Embryonic facial prominence (tissue), 1 donor: ENCODE measurements at regions not wholly inside any gene's neighbourhood (a gene's known extent, or its start where the extent isn't known, plus 50 kb on each side); places are given as distances from the start of the nearest gene placed in this dataset.

Experiments
- DNase-seq: peaks from one replicate; pipeline ENCODE4 v3.0.0-alpha.2; 2016; ENCODE audit errors: extremely low spot score

DNA sequence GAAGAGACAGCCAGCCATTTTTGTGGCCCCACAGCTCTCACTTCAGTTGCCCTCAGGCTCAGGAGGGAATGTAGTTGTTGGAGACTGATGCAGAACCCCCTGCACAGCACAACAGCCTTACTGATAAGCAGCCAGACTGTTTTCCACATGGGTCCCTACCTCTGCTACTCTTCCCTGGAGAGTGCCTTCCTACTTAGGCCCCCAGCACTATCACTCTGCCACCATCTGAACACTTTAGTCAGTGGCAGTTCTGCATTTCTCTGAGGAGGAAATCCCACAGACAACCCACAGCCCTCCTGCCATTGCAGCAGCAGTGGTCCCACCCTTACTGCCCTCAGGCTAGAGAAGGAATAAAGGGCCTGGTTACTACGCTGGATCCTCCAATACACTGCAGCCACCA lies 61.8 kb upstream of the PTPRD start:
- no peak for DNase-seq

DNA sequence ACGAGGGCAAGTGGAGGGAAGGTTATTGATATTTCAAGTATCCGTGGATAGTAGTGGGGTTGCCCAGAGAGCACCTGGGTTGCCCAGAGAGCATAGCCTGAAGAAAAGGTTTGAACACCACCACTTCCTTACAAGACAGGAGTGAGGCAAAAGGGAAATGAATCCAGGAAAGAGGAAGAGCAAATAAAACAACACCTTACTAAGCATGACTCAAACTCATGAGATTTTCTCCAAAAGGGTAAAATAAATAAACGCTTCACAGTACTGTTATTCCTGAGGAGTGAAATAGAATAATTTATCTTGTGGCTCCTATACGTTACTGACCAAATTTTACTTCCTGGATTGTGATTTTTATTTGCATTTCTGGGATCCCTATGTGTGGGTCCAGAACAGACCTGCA lies 65.2 kb upstream of the PTPRD start:
- DNase-seq, result no peak

DNA sequence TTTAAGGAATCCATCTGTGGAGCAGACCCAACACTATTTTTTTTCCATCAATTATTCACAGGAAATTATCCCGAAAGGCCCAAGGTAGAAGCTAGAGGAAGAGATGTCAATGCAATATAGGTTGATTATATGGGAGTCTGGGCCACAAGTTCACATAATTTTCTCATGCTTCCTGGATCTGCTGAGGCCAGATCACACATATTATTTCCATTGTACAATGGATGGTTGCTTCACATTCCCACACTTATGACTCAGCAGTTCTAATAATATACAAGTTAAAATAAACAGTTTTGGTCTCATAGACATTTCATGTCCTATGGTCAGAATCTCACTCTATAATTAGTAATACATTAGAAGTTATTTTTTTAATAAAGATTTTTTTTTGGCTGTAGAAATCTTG lies 66.0 kb upstream of the PTPRD start:
- DNase-seq, result no peak

DNA sequence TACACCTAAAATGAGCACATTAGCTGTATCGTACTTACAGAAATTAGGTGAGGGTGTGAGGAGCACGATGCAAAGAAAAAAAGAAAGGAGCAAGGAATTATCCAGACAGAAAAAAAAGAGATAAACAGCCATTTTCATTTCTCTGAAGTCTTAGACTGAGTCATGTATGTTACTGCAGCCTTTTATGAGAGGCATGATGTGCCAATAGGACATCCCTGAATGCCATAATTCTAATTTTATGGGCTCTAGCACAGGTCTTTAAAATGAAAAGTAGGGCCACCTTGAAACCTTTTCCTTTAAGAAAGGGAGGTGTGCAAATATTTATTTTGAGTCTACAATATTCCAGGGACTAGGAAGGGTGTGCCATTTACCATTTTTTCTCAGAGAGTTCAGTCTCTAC lies 74.1 kb upstream of the PTPRD start:
- no peak for DNase-seq

DNA sequence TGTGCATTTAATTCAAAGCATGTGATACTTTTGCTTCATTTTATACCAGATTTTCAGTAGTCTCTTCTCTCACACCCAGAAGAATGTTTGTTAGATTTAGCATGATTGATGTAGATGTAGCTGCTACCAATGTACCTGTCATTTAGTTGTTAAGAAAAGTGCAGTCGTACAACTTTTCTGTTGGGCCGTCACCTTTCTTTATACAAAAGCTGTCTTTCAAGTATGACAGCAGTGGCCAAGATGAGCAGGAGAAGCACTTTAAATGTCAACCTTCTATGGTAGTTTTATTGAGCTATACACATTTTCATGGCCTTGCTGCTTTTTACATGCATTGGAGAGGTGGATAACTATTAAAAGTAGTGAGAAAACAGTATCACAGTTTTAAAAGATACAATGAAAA lies 77.7 kb upstream of the PTPRD start:
- DNase-seq, result no peak

DNA sequence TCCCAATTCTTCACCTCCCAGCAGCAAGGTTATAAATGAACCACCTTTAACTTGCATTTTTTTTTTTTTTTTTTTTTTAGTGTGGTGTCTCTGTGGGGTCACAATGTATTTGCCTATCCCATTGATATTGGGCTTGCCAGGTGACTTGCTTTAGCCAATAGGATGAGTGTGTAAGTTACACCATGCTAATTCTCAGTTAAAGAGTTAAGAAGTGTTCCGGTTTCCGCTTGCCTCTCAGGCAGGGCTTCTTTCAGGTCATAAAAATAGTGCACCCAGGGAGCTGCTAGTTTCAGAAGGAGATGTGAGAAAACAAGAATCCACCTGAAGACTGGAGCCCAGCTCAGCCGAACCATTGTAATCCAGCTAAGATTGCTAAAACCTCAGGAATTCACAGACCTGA lies 84.2 kb upstream of the PTPRD start:
- DNase-seq, result no peak

DNA sequence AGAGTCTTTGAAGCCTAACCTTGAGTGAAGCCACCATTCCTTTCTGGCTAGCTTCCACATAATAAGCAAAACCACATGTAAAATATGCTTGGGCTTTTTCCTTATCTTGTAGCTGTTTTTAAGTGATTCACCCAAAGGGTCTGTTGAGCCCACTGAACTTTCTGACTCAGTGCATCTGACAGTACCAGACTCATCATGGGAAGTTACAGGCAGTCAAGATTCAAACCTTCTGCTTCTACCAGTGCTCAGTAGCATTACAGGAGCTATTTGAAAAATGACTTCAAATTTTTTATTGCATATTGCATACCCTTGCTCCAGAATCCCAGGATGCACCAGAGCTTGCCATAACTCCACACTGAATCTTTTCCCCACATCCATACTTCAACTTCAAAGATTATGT lies 87.5 kb upstream of the PTPRD start:
- no peak for DNase-seq

DNA sequence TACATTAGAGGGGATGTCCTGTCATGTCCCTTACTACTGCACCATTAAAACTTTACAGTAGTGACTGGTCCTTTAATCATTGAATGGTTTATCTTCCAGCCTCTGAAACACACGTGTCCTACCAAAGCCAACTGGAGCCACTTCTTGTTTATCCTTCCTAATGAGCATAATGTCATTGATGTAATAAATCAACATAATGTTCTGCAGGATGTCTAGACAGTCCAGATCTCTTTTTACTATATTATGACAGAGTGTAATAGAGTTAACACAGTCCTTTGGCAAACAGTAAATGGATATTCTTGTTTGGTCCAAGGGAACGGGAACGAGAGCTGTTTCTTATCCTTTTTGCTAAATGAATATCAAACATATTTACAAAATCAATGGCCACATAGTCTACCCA lies 88.1 kb upstream of the PTPRD start:
- DNase-seq, result no peak

DNA sequence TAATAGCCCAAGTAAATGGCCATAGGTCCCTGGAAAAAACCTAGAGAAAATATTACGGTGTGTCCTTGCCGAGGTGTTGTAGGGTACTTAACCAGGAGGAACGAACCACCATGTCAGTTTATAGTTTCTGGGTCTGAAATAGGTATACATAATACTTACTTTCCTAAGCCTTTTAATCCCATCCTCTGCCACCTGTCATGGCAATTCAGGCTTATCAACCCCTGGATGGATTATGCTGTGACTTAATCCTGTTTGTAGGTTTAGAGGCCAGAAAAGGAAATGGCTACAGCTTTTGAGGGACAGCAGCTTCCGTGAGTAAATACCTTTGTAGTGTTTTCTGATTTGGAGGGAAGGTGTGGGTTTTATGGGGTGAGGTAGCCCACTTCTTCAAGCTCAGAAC lies 89.1 kb upstream of the PTPRD start:
- no peak for DNase-seq

DNA sequence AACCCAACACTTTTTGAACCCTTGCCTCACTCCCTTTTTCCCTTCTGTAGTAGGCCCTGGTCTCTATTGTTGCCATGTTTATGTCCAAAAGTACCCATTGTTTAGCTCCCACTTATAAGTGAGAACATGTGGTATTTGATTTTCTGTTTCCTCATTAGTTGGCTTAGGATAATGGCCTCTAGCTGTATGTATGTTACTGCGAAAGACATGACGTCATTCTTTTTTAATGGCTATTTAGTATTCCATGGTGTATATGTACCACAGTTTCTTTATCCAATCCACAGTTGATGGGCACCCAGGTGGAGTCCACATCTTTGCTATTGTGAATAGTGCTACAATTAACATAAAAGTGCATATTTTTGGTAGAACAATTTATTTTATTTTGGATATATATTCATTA lies 90.3 kb upstream of the PTPRD start:
- DNase-seq, result no peak

DNA sequence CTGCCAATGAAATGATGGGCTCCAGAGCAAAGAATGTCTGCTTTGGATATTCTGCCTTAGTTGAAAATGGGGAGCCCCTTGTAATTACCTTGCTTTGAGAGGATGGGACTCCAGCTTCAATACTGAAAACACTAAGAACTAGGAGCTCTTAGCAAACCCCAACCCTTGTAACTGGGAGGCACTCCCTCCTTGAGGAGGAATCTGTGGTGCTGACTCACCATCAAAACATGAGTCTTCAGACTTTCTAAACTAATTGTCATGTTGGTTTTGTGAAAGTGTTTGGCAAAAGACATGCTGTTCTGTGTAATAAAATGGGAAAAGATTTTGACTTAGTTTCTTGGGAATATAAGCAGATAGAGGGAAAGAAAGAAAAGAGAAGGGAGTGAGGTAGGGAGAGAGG lies 91.9 kb upstream of the PTPRD start:
- no peak for DNase-seq

DNA sequence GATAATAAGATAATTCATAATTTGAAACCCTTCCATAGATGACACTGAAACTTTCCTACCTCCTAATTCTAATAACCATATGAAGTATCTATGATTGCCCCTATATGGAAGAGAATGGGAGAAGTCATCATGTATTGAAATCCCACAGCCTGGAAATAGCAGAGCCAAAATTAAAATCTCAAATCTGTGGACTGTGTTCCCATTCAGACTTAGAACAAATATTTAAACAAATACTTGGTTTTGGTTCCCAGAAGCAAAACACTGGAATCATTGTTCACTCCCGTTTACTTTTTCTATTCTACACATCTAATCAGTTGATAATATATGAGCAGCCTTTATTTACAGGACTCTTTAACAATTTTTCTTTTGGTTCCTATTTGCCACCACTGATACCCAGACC lies 92.6 kb upstream of the PTPRD start:
- DNase-seq, result no peak

DNA sequence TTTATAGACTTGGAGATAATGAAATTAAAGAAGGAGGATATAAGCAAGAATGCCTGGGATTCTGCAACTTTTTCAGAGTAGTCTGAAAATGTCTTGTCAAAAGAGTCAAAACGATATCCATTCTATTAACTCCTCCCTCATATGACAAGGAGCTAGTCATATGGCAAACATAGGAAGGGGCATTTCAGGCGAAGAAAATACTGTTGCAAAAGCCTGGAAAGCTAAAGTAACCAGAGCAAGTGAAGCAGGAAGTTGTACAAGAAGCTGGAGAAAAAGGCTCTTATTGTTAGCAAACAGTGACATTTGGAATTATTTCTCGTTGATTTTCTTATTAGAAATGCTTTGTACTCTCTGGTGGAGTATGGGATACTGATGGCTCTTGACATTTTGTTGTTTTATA lies 94.0 kb upstream of the PTPRD start:
- no peak for DNase-seq

DNA sequence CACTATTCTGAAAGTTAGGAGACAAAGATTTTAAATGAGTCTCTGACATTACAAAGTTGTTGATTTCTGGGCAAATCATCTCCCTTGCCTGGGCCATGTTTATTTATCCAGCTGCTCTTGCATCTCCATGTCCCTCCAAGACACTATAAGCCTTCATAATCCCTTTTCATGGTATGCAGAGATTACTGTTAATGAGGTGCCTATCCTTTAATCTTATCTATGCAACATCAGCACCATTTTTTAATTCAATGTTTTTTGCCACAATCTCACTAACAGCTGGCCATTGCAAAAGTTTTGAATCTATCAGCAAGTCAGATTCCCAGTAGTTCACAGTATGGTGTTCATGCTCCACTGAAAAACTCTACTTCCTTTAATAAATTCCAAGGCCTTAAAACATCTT lies 108.5 kb upstream of the PTPRD start:
- DNase-seq, result no peak

DNA sequence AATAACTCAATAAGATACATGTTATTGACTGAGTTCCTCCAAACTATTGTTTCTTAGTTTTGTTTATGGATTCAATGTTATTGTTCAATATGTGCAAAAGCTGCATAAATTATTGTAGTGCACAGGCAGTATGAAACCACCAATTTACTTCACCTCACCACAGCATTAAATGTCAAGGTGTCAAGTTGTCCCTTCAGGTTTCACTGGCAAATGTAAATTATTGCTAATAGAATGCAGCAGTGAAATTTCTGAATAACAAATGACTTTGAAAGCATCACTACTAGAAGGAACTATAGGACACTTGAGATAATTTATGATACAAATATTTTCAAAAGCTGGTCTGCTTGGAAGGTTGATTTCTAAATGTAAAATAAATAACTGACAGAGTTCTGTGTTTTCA lies 116.4 kb upstream of the PTPRD start:
- DNase-seq, result no peak

DNA sequence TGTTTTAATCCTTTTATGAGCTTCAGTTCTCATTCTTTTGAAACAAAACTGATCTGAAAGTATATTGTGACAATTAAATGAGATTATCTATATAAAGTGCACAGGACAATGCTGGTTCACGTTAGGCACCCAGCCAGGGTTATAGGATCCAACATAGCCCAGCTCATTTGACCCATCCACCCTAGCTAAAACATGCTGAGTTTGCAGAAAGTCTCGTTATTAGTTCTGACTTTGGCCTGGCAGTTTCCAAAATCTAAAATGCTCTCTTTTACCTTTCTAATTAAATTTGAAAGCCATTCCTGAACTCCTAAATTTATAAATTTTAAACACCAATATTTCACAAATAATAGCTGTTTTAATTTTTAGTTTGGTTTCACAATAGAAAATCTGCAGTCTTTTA lies 131.9 kb upstream of the PTPRD start:
- DNase-seq, result no peak

DNA sequence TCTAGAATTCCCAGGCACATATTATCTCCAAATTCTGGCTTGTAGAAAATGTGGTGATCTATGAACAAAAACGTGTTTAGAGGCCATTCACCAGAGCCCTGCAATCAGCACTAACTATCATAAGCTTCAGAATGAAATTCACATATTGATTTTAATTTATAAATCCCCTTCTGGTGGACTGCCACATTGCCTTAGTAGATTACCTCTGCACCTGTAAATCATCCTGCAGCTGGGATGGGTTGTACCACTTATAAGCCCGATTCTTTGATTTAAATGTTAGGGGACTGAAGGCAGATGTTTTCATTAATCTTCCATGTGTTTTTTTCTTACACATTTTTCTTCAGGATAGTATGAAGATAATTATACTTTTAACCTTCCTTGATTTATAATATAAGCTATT lies 140.7 kb upstream of the PTPRD start:
- no peak for DNase-seq

DNA sequence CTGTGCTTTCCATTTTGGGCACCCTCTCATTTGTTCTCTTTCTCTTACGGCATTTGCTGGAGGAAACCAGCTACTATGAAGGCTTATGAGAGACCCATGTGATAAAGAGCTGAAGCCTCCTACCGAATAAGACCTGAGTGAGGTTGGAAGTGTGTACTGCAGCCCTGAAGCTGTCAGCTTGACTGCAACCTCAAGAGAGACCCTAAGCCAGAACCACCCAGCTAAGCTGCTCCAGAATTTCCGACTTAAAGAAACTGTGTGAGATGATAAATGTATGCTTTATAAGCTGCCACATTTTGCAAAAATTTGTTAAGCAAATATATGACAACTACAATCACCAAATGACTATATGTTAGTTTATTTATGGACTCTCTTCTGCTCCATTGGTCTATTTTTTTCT lies 151.7 kb upstream of the PTPRD start:
- no peak for DNase-seq

DNA sequence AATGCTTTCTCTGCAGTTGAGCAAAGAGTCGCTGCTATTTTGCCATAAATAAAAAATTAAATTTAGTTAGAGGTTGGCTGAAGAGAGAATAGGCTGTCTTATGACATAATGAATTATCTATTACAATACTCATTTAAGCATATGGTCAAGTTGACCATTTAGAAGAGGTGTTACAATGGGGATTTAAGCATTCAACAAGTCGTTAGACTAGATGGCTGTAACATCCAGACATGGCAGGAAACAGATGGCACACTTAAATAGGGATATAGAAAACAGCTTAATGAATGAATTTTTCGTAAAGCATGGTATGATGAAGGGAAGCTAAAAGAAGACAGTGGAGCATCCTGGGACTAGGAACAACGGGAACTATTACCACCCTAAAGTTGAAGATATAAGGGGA lies 160.3 kb upstream of the PTPRD start:
- no peak for DNase-seq

DNA sequence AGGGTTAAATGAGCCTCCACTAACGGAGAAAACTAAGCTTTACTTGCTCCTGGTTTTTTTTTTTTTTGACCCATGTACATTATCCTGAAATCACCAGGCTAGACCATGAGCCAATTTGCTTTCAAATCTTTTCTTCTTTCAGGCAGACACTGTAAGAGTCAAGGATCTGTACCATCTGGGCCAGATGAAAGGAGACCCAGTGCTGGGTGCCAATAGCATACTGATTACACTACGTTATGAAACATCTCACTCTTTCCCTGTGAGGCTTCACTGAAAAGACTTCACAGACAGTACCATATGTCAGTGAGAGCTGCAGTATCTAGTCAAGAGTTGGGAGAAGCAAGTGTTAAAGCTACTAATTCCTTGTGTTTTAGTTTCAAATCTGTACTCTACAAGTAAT lies 161.2 kb upstream of the PTPRD start:
- no peak for DNase-seq

DNA sequence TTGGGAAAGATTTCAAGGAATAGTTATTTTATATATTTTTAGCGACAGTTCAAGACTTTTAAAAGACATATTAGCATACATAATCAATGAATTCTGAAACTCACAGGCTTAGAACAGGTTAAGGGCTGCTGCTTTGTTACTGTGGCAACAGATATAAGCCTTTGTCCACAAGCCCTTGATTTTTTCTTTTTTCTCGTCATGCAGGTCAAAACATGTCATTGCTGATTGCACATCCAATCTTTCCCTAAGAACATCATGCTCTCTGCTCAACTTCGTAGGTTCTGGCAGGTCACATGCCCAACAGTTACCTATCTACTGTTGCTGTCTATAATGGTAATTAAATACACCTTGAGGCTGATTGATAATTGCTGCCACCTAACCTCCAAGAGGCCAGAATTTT lies 172.5 kb upstream of the PTPRD start:
- no peak for DNase-seq

DNA sequence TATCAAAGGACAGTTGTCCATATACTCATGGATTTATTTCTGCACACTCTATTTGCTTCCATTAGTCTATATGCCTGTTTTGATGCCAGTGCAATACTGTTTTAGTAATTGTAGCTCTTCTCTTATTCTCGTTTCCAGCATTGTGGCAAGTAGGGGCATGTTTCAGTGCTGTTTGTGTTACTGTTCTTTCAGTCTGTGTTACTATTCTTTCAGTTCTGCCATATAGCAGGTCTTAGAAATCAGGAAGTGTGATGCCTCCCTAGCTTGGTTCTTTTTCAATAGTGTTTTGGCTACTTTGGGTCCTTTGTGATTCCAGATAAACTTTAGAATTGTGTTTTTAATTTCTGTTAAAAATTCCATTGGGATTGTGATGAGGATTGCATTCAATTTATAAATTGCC lies 180.5 kb upstream of the PTPRD start:
- DNase-seq, result no peak

DNA sequence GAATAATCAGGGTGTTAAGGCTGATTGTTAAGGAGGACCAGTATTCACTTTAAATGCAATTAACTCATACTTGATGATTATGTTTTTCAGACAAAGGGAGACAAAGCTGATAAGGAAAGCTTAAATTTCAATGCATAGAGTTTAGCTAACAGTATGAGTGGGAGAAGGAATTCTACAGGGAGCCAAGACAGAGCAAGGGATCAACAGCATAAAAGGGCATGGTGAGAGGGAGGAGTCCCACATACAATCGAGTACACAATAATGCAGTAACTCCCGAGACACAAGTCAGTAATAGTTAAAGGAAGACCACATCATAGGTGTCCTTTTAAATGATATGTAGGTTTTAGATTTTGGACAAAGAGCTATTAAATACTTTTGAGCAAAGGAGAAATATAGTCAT lies 191.7 kb upstream of the PTPRD start:
- no peak for DNase-seq

DNA sequence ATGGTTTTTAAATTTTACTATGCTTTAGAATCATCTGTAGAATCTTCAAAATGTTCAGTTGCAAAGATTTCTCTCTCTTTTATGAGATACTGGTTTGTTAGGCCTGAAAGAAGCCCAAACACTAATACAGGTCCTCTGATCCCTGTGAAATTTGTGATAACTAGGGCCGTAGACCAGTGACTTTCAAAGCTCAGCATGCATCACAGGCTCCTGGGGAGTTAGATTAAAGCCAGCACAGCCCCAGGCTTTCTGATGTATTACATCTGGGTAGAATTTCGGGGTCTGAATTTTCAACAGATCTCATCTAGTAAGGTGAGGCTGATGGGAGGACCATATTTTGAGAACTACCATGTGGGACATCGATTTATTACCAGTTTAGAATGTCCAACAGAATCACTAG lies 194.1 kb upstream of the PTPRD start:
- no peak for DNase-seq

DNA sequence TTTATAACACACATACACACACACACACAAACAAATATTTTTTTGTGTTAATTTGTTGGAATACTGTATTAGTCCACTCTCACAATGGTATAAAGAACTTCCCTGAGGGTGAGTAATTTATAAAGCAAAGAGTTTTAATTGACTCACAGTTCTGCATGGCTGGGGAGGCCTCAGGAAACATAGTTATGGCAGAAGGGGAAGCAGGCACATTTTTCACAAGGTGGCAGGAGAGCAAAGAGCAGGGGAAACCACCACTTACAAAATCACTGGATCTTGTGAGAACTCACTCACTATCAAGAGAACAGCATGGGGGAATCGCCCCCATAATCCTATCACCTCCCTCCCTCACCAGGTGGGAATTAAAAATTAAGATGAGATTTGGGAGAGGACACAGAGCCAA lies 205.4 kb upstream of the PTPRD start:
- DNase-seq, result no peak
